HG02884 (cell line): ENCODE measurements at regions not wholly inside any gene's neighbourhood (a gene's known extent, or its start where the extent isn't known, plus 50 kb on each side); places are given as distances from the start of the nearest gene placed in this dataset.
"Not testable (repeated sequence)": the region's sequence is repeated elsewhere in the genome, so short reads cannot be mapped to it uniquely, and the experiment has no call there.

Source experiments
- ATAC-seq: cut with Tn5 transposase; IDR thresholded peaks from one replicate; pipeline ENCODE4 v1.9.1; 2021; ENCODE audit warnings: mild to moderate bottlenecking, moderate library complexity; ENCODE audit not compliant: unreplicated experiment

GRCh38 chr6:6966569-6966968 is 141.2 kb upstream of the RREB1 start:
- no peak for ATAC-seq

DNA sequence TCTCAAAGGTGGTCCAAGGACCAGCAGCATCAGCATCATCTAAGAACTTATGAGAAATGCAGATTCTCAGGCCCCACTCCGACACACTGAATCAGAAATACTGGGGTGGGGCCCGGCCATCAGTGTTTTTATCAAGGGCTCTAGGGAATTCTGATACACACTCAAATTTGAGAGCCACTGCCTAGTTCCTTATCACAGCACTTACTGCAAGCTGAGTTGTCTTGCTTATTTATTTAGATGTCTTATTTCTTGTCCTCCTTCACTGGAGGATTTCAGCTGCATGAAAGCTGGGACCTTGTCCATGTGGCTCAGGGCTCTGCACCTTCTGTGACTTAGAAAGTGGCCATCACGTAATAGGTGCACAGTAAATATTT is 139.4 kb upstream of the RREB1 start:
- ATAC-seq, result no peak

DNA sequence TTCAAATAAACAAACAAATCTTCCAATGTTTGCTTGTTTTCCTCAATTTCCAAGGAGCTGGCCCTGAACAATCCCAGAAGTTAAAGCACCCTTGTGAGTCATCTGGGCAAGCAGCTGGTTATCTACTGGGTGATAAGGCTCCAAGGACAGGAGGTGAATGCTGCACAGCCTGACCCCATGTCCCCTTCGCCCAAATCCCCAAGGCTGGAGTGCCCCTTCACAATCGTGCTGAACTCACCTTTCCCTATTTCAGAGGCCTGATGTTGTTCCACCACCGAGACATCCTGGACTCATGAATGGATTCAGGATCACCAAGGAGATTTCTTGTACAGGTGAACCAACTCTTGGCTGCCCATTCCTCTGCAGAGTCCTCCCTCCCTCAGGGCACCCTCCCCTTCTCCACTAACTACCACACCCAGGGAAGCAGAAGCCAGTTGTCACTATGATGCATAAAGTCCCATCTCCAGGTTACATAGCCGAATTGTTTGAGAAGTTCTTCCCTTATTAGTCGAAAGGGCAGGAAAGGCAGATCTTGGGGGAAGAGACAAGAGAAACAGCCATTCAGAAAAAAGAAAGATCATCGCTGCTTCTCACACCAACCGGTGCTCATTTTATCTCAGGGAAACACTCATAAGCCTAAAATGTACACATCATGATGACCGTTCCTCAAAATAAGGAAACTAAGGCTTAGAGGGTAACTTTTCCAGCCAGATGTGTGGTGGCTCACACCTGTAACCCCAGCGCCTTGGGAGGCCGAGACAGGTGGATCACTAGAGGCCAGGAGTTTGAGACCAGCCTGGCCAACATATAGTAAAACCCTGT is 138.8 kb upstream of the RREB1 start:
- ATAC-seq, result no peak

DNA sequence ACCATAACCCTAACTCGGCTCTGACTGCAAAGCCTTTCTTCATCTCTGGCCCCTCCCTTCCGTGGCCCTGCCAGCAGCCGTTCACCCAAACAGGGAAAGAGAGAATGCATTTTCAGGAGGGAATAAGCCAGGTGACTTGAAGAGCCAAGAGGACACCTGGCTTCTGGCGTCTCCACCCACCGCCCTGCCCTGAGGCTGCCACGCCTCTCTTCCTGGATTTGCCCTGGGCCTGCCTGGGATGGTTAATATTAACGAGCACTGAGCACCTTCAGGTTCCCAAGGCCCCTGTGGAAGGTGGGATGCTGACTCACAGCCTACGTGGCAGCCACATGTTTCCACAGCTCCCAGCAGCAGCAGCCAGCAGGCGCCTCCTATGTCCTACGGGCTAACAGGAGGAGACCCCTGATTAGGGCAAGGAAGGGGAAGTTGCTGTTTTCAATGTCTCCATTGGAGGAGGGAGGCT is 138.0 kb upstream of the RREB1 start:
- no peak for ATAC-seq

DNA sequence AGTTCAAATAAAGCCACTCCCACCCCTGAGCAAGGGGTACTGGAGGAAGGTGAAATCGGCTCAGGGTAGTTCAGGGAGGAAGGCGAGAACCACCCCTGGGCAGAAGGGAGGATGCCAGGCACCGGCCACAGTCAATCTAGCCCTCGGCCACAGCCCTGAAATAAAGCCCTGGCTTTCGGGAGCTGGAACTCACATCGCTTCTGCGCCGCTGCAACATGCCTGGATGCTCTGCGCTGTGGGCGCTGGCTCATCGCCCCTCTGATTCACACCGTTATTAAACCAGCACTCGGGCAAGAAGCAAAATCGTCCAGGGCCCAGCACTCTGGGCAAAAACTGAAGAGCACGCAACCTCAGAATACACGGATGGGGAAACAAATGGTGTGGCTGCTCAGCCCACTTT is 136.9 kb upstream of the RREB1 start:
- no peak for ATAC-seq

GRCh38 chr6:6971369-6971768 is 136.4 kb upstream of the RREB1 start:
- no peak for ATAC-seq

- no peak for ATAC-seq
These were observed 135.3 kb upstream of the RREB1 start for GRCh38 chr6:6972456-6972855.

- no peak for ATAC-seq
These were observed 134.0 kb upstream of the RREB1 start for GRCh38 chr6:6973721-6974120.

- ATAC-seq, result no peak
These were observed 132.2 kb upstream of the RREB1 start for GRCh38 chr6:6975459-6976111.

DNA sequence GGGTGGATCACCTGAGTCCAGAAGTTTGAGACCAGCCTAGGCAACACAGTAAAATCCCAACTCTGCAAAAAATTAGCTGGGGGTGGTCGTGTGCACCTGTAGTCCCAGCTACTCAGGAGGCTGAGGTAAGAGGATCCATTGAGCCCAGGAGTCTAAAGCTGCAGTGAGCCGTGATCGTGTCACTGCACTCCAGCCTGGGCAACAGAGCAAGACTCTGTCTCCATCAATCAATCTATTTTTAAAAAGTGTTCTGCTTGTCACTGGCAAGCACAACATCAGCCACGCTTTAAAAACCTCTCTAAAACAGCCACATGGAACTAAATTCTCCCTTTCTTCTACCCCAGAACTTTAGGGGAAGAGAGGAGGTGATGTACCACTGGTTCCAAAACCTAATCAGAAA is 131.6 kb upstream of the RREB1 start:
- ATAC-seq, result no peak

GRCh38 chr6:6978731-6979130 is 129.0 kb upstream of the RREB1 start:
- no peak for ATAC-seq

DNA sequence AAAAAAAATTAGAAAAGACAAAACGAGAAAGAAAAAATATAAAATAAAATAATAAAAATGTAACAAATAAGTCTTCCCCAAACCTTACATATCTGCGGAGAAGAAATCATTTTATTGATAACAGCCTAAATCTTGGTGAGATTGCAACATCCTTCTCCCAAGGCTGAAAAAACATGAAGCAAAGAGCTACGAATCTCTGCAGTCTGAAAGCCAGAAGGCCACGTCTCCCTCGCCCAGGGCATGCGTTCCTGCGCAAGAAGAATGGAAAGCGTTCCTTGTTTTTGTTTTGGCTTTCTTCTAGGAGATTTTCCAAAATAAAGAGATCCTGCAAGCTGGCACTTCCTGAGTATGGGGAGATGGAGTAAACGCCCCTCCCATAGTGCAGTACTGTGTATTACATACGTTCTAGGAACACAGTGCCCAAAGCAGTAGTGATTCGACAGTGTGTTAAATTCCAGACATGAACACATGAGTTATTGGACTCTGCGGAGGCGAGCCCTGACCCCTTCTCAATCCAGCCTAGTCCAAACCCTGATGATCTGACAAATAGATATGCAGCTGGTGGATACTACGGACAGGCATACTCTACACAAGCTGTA is 126.7 kb upstream of the RREB1 start:
- ATAC-seq, result no peak

DNA sequence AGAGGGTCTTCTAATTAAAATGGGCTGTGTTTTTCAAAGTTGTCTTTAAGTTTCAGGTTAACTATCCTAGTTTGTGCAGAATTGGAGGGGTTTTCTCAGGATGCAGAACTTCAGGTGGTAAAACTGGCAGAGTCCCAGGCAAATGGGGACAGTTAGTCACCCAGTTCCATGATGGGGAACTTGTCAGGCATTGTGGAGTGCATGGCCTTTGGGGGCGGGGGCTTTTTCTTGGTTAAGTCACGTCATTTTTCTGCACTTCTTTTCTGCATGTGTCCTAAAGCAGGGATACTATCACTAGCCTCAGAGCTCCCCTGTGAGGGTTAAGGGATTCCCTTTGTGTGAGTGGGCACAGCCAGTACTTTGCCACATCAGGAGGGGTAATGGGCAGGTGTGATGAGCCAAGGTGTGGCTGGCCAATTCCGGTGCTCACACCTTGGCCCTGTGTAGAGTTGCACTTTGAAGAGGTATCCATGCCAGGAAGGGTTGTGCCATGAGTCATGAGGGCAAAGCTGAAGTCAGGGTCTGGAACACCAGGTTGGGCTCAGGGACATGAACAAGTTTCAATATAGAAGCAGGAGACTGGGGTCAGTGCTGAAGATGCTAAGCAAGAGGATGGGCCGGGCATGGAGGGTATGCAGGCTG is 126.0 kb upstream of the RREB1 start:
- no peak for ATAC-seq

DNA sequence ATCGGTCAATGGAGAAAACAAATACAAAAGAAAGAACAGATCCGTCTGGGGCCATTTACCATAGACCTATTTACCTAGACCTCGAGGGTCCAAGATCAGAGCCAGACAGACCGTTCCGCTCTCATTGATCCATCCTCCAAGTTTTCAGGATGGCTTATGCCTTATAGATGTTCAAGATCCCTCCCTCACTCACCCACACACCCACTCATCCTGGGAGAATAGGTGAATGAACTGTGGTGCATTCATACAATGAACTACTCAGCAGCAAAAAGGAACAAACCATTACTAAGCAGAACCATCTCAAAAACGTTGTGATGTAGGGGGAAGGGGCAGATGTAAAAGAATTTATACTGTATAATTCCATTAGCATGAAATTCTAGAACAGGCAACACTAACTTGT is 125.1 kb upstream of the RREB1 start:
- no peak for ATAC-seq

DNA sequence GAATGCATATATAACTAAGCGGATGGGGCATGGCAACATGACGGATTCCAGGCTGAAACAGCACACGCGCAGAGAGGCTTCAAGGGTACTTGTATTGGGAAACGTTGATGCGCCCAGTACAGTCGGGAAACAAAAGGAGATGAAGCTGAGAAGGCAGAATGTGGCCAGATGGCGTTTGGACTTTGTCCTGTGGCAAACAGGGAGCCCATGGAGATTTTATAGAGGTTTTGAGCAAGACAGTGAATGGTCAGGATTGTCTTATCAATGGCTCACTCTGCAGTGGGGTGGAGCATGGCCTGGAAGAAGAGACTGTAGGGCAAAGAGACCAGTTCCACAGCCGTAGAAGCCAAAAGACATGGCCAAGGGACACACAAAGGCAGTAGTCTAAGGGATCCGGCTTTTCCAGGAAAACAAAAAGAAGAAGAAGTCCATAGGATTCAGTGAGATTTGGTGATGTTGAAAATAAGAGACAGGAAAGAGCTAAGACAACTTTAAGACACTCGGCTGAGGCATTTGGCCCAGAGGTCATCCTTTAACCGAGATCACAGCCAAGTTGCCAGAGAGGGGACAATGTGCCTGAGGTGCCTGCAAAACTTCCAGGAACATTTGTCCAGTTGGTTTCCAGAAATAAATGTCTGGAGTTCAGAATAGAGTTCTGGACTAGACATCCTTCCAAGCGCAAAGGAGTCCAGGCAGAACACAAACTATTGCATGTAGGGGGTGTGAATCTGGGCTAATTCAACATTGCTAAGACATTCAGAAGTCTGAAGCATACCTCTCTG is 123.0 kb upstream of the RREB1 start:
- ATAC-seq, result no peak

DNA sequence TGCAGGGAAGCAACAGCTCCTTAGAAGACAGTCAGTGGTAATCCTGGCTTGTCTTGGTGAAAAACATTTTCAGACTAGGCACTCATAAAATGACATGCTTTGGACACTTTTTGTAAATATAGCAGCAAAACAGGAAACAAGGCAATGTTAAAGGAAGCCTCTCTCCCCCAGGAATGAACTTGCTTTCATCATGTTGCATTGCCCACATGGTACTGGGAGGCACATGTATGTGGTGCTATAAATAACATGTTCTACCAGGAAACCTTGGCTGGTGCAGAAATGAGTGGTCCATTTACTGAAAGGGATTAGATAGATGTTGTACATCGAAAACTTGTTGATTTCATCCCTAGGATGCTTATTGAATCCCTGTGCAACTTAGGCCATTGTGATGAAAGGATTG is 121.4 kb upstream of the RREB1 start:
- no peak for ATAC-seq

DNA sequence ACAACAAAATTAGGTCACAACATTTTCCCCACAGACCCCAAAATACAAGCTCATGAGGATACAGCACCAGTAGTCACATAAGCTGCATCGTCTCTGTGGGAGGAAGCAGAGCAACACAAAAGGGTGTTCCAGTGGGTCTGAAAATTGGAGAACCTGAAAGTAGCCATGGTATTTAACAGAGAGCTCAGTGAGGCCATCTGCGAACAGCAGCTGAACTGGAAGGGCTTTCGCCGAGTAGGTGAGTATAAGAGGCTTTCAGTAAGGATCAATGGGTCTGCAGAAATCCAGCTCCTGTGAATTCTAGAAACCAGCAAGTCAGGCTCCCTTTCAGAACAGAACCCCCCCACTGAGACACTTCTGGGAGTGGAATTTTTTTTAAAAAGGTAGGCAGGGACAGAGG is 120.0 kb upstream of the RREB1 start:
- ATAC-seq, result no peak

GRCh38 chr6:6990059-6990458 is 117.7 kb upstream of the RREB1 start:
- not testable (repeated sequence) for ATAC-seq

GRCh38 chr6:6993503-6994237 is 114.1 kb upstream of the RREB1 start:
- no peak for ATAC-seq

DNA sequence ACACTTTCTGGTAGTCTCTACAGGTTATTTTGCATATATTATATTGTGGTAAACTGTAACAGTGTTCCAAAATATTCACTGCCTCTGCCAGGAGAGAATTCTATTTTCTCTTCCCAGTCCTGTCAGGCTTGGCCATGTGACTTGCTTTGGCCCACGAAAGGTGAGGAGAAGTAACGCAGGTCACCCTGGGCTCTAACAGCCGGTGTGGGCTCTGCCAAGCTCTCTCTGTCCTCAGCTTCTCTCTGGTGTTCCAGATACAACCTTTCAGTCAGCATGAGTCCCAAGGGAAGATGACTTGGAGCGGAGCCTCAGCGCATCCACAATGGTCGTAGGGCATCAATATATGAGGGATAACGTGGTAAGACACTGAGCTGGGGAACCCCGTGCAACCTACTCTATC is 113.0 kb upstream of the RREB1 start:
- no peak for ATAC-seq
